SIG-M5 treated with dmso at 0.1 percent for 504 hours (cell line): ENCODE measurements at regions not wholly inside any gene's neighbourhood (a gene's known extent, or its start where the extent isn't known, plus 50 kb on each side); places are given as distances from the start of the nearest gene placed in this dataset.

ENCODE experiments used
- DNase-seq: peaks from one replicate; lab custom pipeline; 2025; ENCODE audit not compliant: unreplicated experiment; lab: John Stamatoyannopoulos, UW

GRCh38 chr2:78561876-78562275 is 463.6 kb upstream of the REG3G start:
- no peak for DNase-seq

DNA sequence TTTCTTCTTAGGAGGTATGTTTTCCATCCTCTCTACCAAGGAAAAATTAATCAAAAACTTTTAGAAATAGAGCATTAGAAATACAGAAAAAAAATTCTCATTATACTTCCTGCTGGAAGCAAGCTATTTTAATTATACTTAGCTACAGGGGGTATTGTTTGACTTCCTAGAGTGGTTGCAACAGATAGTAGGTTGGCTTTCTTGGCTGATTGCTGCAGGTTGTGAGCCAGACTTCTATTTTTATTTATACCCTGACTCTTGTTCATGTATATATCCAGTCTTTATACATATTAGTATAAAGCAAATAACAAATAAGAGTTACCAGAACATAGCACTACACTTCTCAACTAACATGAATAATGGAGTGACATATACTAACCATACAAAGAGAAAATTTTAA is 460.8 kb upstream of the REG3G start:
- no peak for DNase-seq

DNA sequence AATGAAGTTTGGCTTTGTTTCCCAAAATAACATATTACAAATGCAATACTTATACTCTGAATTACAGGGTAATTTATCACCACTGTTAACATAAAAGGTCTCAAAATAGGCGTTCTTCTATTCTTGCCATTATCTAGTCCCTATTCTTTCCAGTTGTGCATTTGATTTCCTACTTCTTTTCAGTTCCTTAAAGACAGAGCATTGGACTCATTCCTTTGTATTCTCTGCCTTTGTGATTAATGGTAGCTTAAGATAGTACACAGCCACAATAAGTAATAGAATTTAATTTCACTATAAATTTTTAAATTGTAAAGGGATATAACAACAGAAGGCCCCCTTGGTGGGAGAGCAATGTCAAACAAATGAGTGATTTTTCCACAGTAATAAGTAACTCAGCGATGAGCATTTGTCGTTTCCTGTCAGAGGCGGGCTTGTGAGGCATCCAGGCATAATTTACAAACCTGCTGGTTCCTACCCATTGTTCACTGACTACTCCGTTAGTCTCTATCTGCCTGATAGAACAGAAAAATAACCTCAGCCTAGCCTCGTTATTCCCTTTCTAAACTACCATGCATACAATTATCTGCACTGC is 456.6 kb upstream of the REG3G start:
- DNase-seq: no peak

DNA sequence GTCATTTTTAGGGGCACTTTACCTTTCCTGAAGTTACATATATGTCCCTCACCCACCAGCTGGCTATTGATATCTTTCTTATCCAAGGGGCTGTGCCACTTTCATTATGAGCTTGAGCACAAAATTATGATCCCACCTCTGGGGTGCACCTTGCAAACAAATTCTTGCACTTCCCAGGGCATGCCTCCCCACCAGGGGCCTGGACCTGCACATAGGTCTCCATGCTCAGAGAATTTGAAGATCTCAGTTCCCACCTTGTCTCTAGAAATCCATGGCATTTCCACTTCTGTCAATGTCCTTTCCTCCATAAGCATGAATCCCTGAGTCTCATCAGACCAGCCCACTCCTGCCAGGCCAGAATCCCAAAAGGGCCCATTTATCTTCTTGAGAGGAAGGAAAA is 449.1 kb upstream of the REG3G start:
- no peak for DNase-seq

GRCh38 chr2:78585871-78586270 is 439.6 kb upstream of the REG3G start:
- no peak for DNase-seq

GRCh38 chr2:78586316-78586715 is 439.2 kb upstream of the REG3G start:
- DNase-seq: no peak

DNA sequence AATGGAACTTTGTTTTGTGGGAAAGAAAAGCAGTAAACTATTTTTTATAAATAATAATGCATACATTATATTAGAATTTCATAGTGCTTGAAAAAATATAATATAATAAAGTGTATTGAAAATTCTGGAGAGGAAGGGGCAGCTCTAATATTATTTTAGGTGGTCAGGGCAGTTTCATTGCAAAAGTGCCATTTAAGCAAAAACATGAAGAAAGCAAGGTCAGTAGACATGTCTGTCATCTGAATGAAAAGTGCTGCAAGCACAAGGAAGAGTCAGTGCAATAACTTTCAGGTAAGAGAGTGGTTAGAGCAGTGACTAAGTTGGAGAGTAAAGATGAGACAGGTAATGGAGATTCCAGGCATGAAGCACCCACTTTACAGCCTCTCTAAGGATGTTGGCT is 435.6 kb upstream of the REG3G start:
- no peak for DNase-seq

DNA sequence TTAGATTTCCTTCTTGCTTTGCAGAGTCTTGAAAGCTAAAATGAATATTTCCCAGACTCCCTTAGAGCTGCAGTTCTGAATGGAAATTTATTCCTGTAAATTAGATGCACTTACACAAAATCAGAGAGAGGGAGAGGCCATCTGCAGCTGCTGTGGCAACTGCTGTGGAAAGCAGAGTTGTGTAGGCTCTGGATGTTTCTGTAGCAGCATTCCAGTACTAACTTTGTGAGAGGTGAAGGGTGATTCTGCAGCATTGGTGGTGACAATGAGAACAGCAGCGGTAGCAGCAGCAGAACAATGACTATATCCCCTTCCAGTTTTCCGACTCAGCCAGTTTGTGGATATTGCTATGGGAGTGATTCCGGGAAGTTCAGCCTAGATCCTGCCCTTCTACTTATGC is 433.0 kb upstream of the REG3G start:
- no peak for DNase-seq

DNA sequence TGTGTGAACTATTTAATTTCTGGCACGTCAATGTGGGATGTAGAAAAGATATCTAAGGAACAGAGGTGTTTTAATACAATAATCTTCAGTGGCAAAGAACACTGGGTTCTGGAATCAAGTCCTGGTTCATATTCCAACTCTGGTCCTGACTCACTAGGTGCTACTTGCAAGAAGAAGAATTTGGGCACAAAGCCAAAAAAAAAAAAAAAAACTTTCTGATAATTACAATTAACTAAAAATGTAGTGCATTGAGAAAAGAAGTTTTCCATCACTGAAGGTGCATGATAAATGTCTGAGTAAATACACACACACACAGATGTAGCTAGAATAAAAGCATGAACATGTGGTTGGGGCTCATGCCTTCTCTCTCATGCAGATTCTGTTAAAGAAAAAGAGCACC is 424.4 kb upstream of the REG3G start:
- no peak for DNase-seq

DNA sequence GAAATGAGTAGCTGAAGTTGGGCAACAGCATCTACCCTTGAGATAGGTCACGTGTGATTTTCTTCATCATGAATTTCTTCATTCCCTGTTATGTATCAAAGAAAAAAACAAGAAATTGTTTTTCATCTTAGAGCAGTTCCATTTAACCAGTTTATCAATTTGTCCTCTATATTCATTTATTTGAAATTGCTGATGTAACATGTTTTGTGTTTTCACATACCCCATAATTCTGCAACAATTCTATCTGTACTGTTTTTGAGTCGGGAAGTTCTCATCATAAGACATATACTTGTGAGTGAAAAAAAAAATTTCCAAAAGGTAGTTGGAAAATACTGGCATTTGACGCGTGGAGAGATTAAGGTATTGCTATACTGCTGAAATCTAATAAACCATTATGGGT is 422.6 kb upstream of the REG3G start:
- DNase-seq: no peak

DNA sequence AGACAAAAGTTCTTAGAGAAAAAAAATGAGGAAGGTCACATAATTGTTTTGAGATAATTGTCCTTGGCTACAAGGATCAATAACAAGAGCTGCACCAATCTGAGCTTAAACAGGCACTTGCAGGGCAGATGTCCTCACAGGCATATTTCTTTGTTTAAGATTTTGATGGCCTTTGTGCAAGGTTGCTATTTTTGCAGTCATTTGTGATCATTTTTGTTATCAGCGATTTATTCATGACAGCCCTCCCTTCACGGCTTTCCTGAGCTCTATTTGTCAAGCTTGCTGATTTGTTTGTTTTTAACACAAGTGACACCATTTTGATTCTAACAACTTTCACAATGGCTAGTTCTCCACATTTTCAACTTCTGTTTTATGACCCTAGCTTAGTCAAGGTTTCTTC is 418.6 kb upstream of the REG3G start:
- DNase-seq: no peak

DNA sequence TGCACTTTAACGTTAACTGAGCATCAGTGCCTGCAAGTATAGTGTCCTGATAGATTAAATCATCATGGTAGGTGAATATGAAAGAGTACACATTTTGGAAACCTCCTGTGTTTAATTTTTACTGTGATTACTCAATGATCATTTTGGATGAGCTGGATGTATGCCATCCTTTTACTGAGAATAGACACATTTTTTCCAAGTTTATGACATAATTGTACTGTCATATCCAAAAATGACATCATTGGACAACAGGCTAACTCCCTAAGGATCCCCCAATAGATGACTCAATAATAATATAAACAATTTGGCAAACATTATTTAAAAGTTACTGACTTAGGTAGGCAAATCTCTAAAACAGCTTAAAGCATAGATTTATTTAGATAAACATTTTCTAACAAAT is 410.8 kb upstream of the REG3G start:
- DNase-seq: no peak

DNA sequence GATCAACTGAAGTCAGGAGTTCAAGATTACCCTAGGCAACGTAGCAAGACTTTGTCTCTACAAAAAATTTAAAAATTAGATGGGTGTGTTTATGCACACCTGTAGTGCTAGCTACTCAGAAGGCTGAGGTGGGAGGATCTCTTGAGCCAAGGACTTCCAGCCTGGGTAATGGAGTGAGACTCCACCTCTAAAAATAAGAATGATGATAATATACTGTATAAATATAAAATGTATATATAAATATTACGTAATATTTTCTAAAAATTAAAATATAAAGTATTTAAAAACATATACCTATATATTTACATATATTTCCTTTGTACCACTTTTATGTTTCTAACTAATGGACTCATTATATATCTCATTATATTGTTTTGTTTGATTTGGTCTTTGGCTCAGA is 409.5 kb upstream of the REG3G start:
- no peak for DNase-seq

GRCh38 chr2:78634425-78634824 is 391.1 kb upstream of the REG3G start:
- DNase-seq: no peak

GRCh38 chr2:78644854-78645253 is 380.6 kb upstream of the REG3G start:
- no peak for DNase-seq

GRCh38 chr2:78646533-78647364 is 378.8 kb upstream of the REG3G start:
- no peak for DNase-seq

DNA sequence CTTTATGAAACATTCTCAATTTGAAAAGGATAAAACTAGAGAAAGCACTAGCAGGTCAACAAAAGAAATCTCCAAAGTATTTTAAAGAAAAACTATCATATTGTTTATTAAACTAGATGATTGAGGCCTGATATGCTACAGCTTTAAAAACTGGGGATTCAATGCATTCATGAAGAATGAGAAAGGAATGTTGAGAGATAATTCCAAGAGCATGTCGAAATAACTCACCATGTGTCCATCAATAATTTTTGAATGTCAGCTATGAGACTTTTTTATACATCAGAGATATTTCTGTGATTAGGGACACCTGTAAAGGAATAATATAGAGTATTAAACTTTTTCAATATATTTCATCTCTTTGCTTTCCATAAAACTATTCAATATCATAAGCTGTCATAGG is 376.9 kb upstream of the REG3G start:
- DNase-seq: no peak

- no peak for DNase-seq
Measured at GRCh38 chr2:78654941-78655340, 370.6 kb upstream of the REG3G start.

GRCh38 chr2:78676921-78677696 is 348.4 kb upstream of the REG3G start:
- DNase-seq: peak; percentile 25

GRCh38 chr2:78677774-78678173 is 347.7 kb upstream of the REG3G start:
- DNase-seq: no peak

GRCh38 chr2:78681386-78681785 is 344.1 kb upstream of the REG3G start:
- DNase-seq: no peak

GRCh38 chr2:78682781-78683180 is 342.7 kb upstream of the REG3G start:
- no peak for DNase-seq
